Neural progenitor cell (in vitro differentiated cells): ENCODE measurements at regions not wholly inside any gene's neighbourhood (a gene's known extent, or its start where the extent isn't known, plus 50 kb on each side); places are given as distances from the start of the nearest gene placed in this dataset.

Experiments used
- DNase-seq: peaks from one replicate; pipeline ENCODE4 v3.0.0-alpha.2; 2016; ENCODE audit warnings: low spot score
- H2AFZ ChIP-seq: fragments of 200-600 bp; sonication (generic); replicated peaks from 2 replicates; pipeline ENCODE4 v1.6.1; 2016; ENCODE audit warnings: antibody characterized with exemption
- H3F3A ChIP-seq: fragments of 200-600 bp; sonication (generic); 2 replicates; pipeline ENCODE4 v1.6.1; 2016; ENCODE audit warnings: antibody characterized with exemption, low read depth
- H3K27ac ChIP-seq: fragments of 200-600 bp; sonication (generic); 2 replicates; pipeline ENCODE4 v1.5.1; 2016; ENCODE audit warnings: mild to moderate bottlenecking
- H3K27me3 ChIP-seq: fragments of 200-600 bp; sonication (generic); 2 replicates; pipeline ENCODE4 v1.6.1; 2016; ENCODE audit warnings: mild to moderate bottlenecking, moderate library complexity
- H3K36me3 ChIP-seq: fragments of 200-600 bp; sonication (generic); 2 replicates; pipeline ENCODE4 v1.5.1; 2016
- H3K4me1 ChIP-seq: fragments of 200-600 bp; sonication (generic); 2 replicates; pipeline ENCODE4 v1.6.1; 2016; ENCODE audit warnings: mixed run types
- H3K4me2 ChIP-seq: fragments of 200-600 bp; sonication (generic); 2 replicates; pipeline ENCODE4 v1.6.1; 2016
- H3K4me3 ChIP-seq: fragments of 200-600 bp; sonication (generic); 2 replicates; pipeline ENCODE4 v1.5.1; 2016
- H3K79me2 ChIP-seq: fragments of 200-600 bp; sonication (generic); 2 replicates; pipeline ENCODE4 v1.6.1; 2016; ENCODE audit warnings: low read depth
- H3K9ac ChIP-seq: fragments of 200-600 bp; sonication (generic); 2 replicates; pipeline ENCODE4 v1.6.1; 2016
- H3K9me3 ChIP-seq: fragments of 200-600 bp; sonication (generic); 2 replicates; pipeline ENCODE4 v1.5.1; 2016; ENCODE audit warnings: low read depth
- H4K20me1 ChIP-seq: fragments of 200-600 bp; sonication (generic); 2 replicates; pipeline ENCODE4 v1.6.1; 2016; ENCODE audit warnings: low read depth
- H3K27ac Mint-ChIP-seq: 3 replicates; pipeline ENCODE4 v1.8.0; 2021; ENCODE audit warnings: mixed read lengths
- H3K27me3 Mint-ChIP-seq: 2 replicates; pipeline ENCODE4 v1.8.0; 2022; ENCODE audit warnings: low read depth, mild to moderate bottlenecking, inconsistent platforms, moderate library complexity, mixed read lengths; ENCODE audit not compliant: insufficient read depth
- H3K36me3 Mint-ChIP-seq: 3 replicates; pipeline ENCODE4 v1.8.0; 2021; ENCODE audit warnings: mixed read lengths
- H3K4me1 Mint-ChIP-seq: 3 replicates; pipeline ENCODE4 v1.8.0; 2021; ENCODE audit warnings: mixed read lengths
- H3K4me3 Mint-ChIP-seq: 3 replicates; pipeline ENCODE4 v1.8.0; 2021; ENCODE audit warnings: mild to moderate bottlenecking, moderate library complexity, mixed read lengths
- H3K9me3 Mint-ChIP-seq: 3 replicates; pipeline ENCODE4 v1.8.0; 2020; ENCODE audit warnings: mixed read lengths
- EZH2 ChIP-seq: fragments of 200-600 bp; sonication (generic); IDR thresholded peaks from 2 replicates; pipeline ENCODE4 v1.6.1; 2017; ENCODE audit warnings: antibody characterized with exemption, mild to moderate bottlenecking, moderate library complexity
- EZH2phosphoT487 ChIP-seq: fragments of 200-600 bp; sonication (generic); IDR thresholded peaks from 2 replicates; pipeline ENCODE4 v1.6.1; 2017; ENCODE audit warnings: antibody characterized with exemption
- TF ChIP-seq, protein P1 (sequence below): fragments of 200-600 bp; sonication (generic); IDR thresholded peaks from 2 replicates; pipeline ENCODE4 v1.5.1; 2017; ENCODE audit warnings: antibody characterized with exemption, mild to moderate bottlenecking

DNA sequence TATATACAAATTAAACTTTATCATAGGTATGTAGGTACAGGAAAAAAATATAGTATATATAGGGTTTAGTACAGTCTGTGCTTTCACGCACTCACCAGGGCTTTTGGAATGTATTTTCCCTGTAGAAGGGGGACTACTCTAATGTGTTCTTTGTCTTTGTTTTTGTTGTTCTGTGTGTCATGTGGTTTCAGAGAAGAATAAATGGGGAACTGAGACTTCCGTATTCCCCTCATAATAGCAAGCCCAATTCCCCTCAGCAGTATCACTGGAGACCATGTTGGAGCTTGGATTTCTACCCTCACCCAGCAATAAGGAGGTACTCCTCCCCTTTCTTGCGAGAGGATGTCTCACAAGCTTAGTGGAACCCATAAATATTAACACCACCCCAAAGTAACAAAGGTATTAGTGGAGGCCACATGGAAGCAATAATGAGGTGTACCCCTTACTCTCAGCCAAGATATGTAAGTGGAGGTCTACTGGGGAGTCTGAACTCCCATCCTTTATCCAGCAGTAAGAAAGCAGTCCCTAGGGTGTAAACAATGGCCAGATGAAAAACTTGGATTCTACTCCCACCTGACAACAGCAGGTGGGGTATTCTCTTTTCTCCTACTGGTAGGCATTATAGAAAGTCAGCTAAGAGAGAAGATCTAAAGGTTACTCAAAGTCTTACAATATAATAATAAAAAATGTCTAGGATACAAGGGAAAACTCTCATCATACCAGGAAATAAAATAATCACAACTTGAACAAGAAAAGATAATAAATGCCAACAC is 805.4 kb upstream of the GALNTL6 start:
- Histone ChIP-seq H3K27ac (no peak overlapping the region), H3K27me3 (no peaks in the 10 kb centered on the region), H3K79me2 (no peaks in the 10 kb centered on the region), H3K9ac (no peak overlapping the region), H3F3A (no peaks in the 10 kb centered on the region), H4K20me1 (no peaks in the 10 kb centered on the region), H3K4me3 (no peak overlapping the region), H3K4me1 (no peaks in the 10 kb centered on the region), H3K9me3 (no peaks in the 10 kb centered on the region), H2AFZ (no peak overlapping the region), H3K4me2 (no peak overlapping the region), H3K36me3 (no peaks in the 10 kb centered on the region)
- no peak overlapping the region for H3K27ac Mint-ChIP-seq
- H3K9me3 Mint-ChIP-seq = no peaks in the 10 kb centered on the region
- H3K36me3 Mint-ChIP-seq = no peaks in the 10 kb centered on the region
- H3K27me3 Mint-ChIP-seq = no peaks in the 10 kb centered on the region
- TF ChIP-seq EZH2phosphoT487 = no peak
- TF ChIP-seq, protein P1, sequence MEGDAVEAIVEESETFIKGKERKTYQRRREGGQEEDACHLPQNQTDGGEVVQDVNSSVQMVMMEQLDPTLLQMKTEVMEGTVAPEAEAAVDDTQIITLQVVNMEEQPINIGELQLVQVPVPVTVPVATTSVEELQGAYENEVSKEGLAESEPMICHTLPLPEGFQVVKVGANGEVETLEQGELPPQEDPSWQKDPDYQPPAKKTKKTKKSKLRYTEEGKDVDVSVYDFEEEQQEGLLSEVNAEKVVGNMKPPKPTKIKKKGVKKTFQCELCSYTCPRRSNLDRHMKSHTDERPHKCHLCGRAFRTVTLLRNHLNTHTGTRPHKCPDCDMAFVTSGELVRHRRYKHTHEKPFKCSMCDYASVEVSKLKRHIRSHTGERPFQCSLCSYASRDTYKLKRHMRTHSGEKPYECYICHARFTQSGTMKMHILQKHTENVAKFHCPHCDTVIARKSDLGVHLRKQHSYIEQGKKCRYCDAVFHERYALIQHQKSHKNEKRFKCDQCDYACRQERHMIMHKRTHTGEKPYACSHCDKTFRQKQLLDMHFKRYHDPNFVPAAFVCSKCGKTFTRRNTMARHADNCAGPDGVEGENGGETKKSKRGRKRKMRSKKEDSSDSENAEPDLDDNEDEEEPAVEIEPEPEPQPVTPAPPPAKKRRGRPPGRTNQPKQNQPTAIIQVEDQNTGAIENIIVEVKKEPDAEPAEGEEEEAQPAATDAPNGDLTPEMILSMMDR = no peak
- TF ChIP-seq EZH2 = no peak
- no peak for DNase-seq
- no peaks in the 10 kb centered on the region for H3K4me1 Mint-ChIP-seq
- no peak overlapping the region for H3K4me3 Mint-ChIP-seq

DNA sequence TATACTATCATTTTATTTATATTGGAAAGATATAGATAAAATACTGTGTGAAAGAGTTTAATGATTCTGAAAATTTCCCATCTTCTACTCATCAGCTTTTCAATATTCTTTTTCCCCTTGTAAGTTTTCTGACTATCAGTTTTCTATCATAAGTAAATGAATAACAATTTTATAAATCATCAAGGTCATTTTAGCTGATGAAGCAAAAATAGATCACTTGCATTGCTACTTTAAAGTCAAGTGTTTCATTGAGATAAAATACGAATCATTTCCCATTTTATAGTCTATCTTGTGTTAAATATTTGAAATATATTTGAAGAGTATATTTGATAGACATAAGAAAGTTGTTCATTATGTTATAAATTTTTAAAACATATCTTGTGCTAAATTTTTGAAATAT is 811.0 kb upstream of the GALNTL6 start:
- TF ChIP-seq EZH2 (no peak), EZH2phosphoT487 (no peak)
- TF ChIP-seq, protein P1 = no peak
- Mint-ChIP-seq H3K4me3 (no peak overlapping the region), H3K9me3 (no peaks in the 10 kb centered on the region), H3K27ac (no peak overlapping the region), H3K4me1 (no peaks in the 10 kb centered on the region), H3K36me3 (no peaks in the 10 kb centered on the region), H3K27me3 (no peaks in the 10 kb centered on the region)
- H3K27me3 ChIP-seq = no peaks in the 10 kb centered on the region
- no peaks in the 10 kb centered on the region for H3F3A ChIP-seq
- no peaks in the 10 kb centered on the region for H4K20me1 ChIP-seq
- no peak for DNase-seq
- no peaks in the 10 kb centered on the region for H3K36me3 ChIP-seq
- no peak overlapping the region for H3K4me2 ChIP-seq
- no peak overlapping the region for H3K4me3 ChIP-seq
- H3K9ac ChIP-seq = no peak overlapping the region
- H3K27ac ChIP-seq = no peak overlapping the region
- no peaks in the 10 kb centered on the region for H3K9me3 ChIP-seq
- no peak overlapping the region for H2AFZ ChIP-seq
- no peaks in the 10 kb centered on the region for H3K4me1 ChIP-seq
- H3K79me2 ChIP-seq = no peaks in the 10 kb centered on the region

DNA sequence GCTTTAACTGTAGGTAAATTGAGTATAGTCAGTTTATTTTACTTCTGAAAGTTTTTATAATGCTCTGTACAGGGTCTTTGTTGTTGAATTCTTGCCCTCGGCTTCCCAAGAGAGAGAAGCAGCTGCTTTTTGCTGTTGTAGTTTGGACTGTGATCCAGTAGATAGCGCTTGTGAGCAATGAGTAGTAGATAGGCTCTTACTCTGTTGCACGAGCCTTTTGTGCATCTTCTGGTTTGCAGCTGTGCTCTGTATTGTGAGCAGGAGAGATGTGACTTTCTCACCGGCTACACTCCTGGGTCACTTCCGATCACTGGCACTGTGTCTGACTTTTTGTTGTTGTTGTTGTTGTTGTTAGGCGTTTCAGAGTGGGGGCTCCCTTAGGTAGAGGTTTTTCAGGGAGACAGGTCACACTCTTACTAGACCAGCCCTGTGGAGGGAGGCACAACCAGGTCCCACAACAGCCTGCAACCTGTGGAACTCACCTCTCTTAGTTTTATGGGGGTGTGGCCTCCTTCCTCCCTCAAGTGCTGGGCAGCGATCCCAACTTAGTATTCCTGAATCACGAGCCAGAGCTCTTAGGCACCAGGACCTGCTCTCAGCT is 822.1 kb upstream of the GALNTL6 start:
- peak; percentile 78 for DNase-seq
- no peaks in the 10 kb centered on the region for H3K36me3 Mint-ChIP-seq
- TF ChIP-seq EZH2 = no peak
- TF ChIP-seq, protein P1 = peak; percentile 75
- H3K27me3 Mint-ChIP-seq = peaks cover 2% of the 10 kb centered on the region
- Histone ChIP-seq H3K27me3 (no peaks in the 10 kb centered on the region), H3K9ac (no peak overlapping the region), H3K79me2 (no peaks in the 10 kb centered on the region), H3K4me1 (no peaks in the 10 kb centered on the region), H3K9me3 (no peaks in the 10 kb centered on the region), H3K36me3 (no peaks in the 10 kb centered on the region), H4K20me1 (no peaks in the 10 kb centered on the region), H3K4me3 (no peak overlapping the region), H3K4me2 (no peak overlapping the region), H3K27ac (no peak overlapping the region), H3F3A (no peaks in the 10 kb centered on the region), H2AFZ (peak overlapping the region; percentile 98)
- no peak overlapping the region for H3K4me3 Mint-ChIP-seq
- peaks cover 9% of the 10 kb centered on the region for H3K9me3 Mint-ChIP-seq
- no peak overlapping the region for H3K27ac Mint-ChIP-seq
- no peaks in the 10 kb centered on the region for H3K4me1 Mint-ChIP-seq
